ENCODE measurements at regions not wholly inside any gene's neighbourhood (a gene's known extent, or its start where the extent isn't known, plus 50 kb on each side); places are given as distances from the start of the nearest gene placed in this dataset.

- Histone ChIP-seq H3K4me1 (ENCODE audit: control insufficient read depth, extremely low read depth, insufficient read depth, low read length) (no peaks in the 10 kb centered on the region), H3K4me3 (replicated peaks in 1 of 3; ENCODE audit: insufficient read depth in 1 of 3, low read depth in 1 of 3, low read length in 3 of 3) (no peak overlapping the region), H3K79me2 (ENCODE audit: control insufficient read depth, insufficient read depth, low read length) (no peaks in the 10 kb centered on the region), H4K20me1 (replicated peaks; ENCODE audit: control insufficient read depth, extremely low read depth, insufficient read depth, low read length) (no peaks in the 10 kb centered on the region), H3K27ac (ENCODE audit: insufficient read depth, low read depth, low read length) (no peak overlapping the region), H2AFZ (ENCODE audit: low read depth, low read length) (no peak overlapping the region), H3K9ac (replicated peaks; ENCODE audit: extremely low read depth, insufficient read depth, low read length) (no peak overlapping the region), H3K4me2 (ENCODE audit: insufficient read depth, low read length) (no peak overlapping the region), H3K27me3 (ENCODE audit: control insufficient read depth in 2 of 2, insufficient read depth in 2 of 2, low read length in 2 of 2) (no peaks in the 10 kb centered on the region), H3K9me3 (replicated peaks; ENCODE audit: control insufficient read depth, insufficient read depth, low read length) (no peaks in the 10 kb centered on the region), H3K9me1 (replicated peaks; ENCODE audit: control insufficient read depth, extremely low read depth, insufficient read depth, low read length) (no peaks in the 10 kb centered on the region), H3K36me3 (ENCODE audit: control insufficient read depth in 2 of 2, extremely low read depth in 1 of 2, insufficient read depth in 2 of 2, low read length in 2 of 2) (no peaks in the 10 kb centered on the region)
- CTCF ChIA-PET, result no interaction called here
- POLR2A ChIA-PET, result no interaction called here
- no TSS peak for BruUV-seq (replicated peaks)
- FAIRE-seq (peak; percentile 44), DNase-seq (ENCODE audit: low read depth, low spot score) (no peak)
- TF ChIP-seq POLR2AphosphoS5 (IDR thresholded peaks at IDR 0.05; ENCODE audit: insufficient read depth, low read depth, low read length) (no peak), JUN (IDR thresholded peaks at IDR 0.05; ENCODE audit: borderline replicate concordance, insufficient read depth, insufficient read length, low read depth) (no peak), GATA2 (IDR thresholded peaks at IDR 0.05; ENCODE audit: insufficient read depth, insufficient read length, low read depth, low read length) (no peak), FOS (IDR thresholded peaks at IDR 0.05; ENCODE audit: borderline replicate concordance, insufficient read depth, low read length) (no peak), POLR2A (IDR thresholded peaks at IDR 0.05; ENCODE audit: low read depth, low read length) (no peak), EZH2 (IDR thresholded peaks at IDR 0.05; ENCODE audit: borderline replicate concordance, low read depth, low read length, severe bottlenecking) (no peak), MAX (IDR thresholded peaks at IDR 0.05; ENCODE audit: insufficient read depth, insufficient read length) (no peak), CTCF (IDR thresholded peaks at IDR 0.05; ENCODE audit: extremely low read depth in 1 of 2, insufficient read depth in 1 of 2, low read depth in 1 of 2, low read length in 2 of 2) (no peak), MYC (IDR thresholded peaks at IDR 0.05; ENCODE audit: low read depth, low read length) (no peak)
- intact Hi-C loops (cut with micrococcal nuclease), result no loop called here
- dilution Hi-C loops (cut with MboI; ENCODE audit: extremely low pct_ligation_motif_present, low sequenced_read_pairs), result no loop called here
Observed at GRCh38 chr12:31860401-31860800, 98.8 kb upstream of the RESF1 start.

Data from endothelial cell of umbilical vein (primary cell).